LoVo (cell line): ENCODE measurements at regions not wholly inside any gene's neighbourhood (a gene's known extent, or its start where the extent isn't known, plus 50 kb on each side); places are given as distances from the start of the nearest gene placed in this dataset.

Experiments
- DNase-seq: peaks from one replicate; pipeline ENCODE4 v3.0.0-alpha.2; 2016; ENCODE audit warnings: low spot score

DNA sequence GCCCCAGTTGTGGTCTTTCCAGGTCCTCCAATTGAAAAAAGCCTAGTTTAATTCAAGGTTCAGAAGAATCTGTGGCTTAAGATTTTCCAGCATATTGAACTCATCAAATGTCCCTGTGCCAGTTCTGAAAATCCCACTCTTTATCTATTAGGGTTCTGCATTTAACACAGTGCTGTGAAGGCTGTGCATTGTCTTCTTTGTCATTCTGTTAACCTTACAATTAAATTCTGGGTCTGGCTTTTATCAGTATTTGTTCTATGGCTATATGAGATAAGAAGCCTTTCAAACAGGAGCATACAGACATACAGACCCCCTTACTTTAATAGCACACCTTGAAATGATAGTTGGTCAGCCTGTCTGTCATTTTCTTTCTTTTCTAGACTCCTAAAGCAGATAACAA, 362.1 kb upstream of the DACH1 start:
- DNase-seq, result no peak

- peak; percentile 65 for DNase-seq
These were observed 354.4 kb upstream of the DACH1 start for GRCh38 chr13:72221276-72221962.

- DNase-seq, result no peak
These were observed 352.0 kb upstream of the DACH1 start for GRCh38 chr13:72218966-72219365.

- no peak for DNase-seq
These were observed 350.1 kb upstream of the DACH1 start for GRCh38 chr13:72217142-72217541.

GRCh38 chr13:72208112-72208645, 341.2 kb upstream of the DACH1 start:
- no peak for DNase-seq

GRCh38 chr13:72205773-72206172, 338.8 kb upstream of the DACH1 start:
- peak; percentile 6 for DNase-seq

DNA sequence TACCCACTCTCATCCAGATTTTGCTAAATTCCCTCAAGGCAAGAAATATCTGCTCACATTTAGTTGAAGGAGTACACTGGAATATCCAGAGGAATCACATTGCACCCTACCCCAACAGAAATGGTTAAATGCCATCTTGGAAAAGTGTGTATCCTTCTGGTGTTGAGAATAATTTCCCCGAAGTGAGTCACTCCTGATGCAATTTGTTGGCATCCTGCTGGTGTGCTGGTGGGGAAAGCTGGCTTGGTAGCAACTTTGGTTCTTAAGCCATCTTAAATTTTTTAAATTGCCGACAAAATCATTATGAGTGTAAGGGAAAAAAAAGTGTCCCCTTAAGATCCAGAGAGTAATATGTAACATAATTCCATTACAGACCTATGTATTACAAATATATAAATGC, 337.3 kb upstream of the DACH1 start:
- DNase-seq, result no peak

DNA sequence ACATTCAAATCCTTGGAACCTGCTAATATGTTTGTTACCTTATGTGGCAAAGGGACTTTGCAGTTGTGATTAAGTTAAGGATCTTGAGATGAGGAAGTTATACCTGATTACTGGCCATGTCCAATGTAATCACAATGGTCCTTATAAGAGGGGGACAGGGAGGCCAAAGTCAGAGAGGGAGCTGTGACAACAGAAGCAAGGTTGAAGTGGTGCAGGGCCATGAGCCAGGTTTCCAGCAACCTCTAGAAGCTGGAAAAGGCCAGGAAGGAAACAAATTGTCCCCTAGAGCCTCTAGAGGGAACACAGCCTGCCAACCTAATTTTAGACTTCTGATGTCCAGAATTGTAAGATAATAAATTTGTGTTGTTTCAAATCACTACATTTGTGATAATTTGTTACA, 334.7 kb upstream of the DACH1 start:
- DNase-seq, result no peak

- no peak for DNase-seq
These were observed 332.6 kb upstream of the DACH1 start for GRCh38 chr13:72199640-72200039.

DNA sequence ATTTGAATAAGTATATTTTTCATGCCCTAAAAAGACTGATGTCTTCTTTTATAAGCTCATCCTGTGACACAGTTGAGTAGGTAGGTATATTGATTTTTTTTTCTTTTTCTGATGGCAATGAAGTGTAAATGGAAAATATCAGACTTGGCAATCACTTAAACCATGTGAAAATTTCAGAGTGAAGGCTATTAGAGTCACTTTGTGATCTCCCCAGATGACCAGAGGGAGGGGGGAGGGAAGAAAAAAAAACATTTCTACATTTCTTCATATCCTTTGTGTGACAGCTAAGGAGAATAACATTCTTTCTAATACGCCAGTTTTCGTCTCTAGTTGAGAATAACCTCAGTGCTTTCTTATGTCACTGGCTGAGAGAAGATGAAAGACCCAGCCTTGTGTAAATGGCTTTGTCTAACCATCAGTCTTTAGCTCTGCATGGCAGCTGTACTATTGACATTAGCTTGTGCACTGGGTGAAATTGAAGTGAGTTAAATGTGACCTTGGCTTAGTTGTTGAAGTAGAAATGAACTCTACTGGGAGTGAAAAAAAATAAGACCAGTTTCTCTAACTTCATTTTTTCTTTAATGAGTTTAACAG, 332.1 kb upstream of the DACH1 start:
- DNase-seq, result no peak

DNA sequence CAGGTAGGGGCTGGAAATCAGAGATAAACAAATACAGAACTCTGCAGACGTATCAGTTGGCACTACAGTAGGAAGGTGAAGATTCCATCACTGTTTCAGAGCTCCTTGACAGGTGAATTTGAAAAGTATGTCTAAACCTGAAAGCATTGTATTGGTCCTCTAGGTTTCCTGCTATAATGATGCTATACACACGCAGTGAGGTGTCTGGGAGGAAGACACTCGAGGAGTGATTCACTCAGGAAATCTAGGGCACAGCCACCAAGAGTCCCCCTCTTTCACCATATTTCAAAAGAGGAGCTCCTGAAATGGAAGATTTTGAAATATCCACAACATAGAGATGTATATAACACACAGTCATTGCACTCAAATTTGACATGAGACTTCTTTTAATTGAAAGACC, 331.0 kb upstream of the DACH1 start:
- DNase-seq, result no peak

- DNase-seq, result no peak
These were observed 328.2 kb upstream of the DACH1 start for GRCh38 chr13:72195044-72195704.

- peak; percentile 31 for DNase-seq
These were observed 327.5 kb upstream of the DACH1 start for GRCh38 chr13:72194523-72194922.

- no peak for DNase-seq
These were observed 319.9 kb upstream of the DACH1 start for GRCh38 chr13:72186730-72187422.

DNA sequence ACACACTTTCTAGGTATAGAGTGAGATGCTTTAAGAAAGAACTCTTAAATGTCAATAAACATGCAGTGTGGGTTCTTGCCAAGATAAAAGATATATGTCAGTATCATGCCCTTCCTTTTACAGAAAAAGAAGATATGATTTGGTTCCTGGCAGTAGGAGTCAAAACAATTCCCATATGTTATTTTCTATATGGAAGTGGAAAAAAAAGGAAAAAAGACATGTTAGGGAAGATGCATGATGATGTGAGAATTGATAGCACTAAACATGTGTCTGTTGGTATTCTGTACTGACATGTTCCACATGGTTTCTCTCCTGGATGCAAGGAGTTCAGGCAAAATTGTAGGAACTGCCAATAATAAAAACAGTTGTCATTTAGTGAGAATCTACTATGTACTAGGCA, 318.8 kb upstream of the DACH1 start:
- no peak for DNase-seq

- DNase-seq, result no peak
These were observed 314.7 kb upstream of the DACH1 start for GRCh38 chr13:72181661-72182060.

GRCh38 chr13:72180253-72180952, 313.4 kb upstream of the DACH1 start:
- DNase-seq, result no peak

- no peak for DNase-seq
These were observed 307.5 kb upstream of the DACH1 start for GRCh38 chr13:72174549-72174948.

- DNase-seq, result no peak
These were observed 303.6 kb upstream of the DACH1 start for GRCh38 chr13:72170571-72170970.

DNA sequence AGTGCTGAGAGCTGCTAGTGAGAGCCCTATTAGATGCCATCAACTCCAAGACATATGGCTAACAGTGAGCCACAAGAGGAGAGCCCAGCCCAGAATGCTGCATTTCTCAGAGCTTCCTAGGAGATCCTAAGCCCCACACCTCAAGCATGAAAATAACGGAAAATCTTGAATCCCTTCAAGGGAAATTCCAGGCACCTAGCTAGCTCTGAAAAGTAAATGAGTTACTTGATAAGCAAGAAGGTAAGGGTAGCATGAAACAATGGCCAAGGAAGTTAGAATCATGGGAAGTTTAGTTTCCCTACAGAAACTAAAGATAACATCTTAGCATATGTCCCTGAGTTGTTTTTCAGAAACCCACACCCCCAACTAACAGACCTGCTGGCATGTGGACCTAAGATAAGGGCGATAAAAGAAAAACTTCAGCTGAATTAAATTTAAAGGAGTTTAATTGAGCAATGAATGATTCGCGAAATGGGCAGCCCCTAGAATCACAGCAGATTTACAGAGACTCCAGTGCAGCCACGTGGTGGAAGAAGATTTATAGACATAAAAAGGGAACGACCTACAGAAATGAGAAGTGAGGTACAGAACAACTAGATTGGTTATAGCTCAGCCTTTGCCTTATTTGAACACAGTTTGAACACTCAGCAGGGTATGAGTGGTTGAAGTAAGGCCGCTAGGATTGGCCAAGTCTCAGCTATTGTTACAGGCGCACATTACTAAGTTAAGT, 301.3 kb upstream of the DACH1 start:
- no peak for DNase-seq

GRCh38 chr13:72166102-72166650, 299.2 kb upstream of the DACH1 start:
- no peak for DNase-seq
